ENCODE measurements at regions not wholly inside any gene's neighbourhood (a gene's known extent, or its start where the extent isn't known, plus 50 kb on each side); places are given as distances from the start of the nearest gene placed in this dataset.

GRCh38 chr11:81165164-81165563, 1568.5 kb downstream of the FAM181B start:
- Mint-ChIP-seq H3K4me3 (no peak overlapping the region), H3K4me1 (peaks cover 4% of the 10 kb centered on the region), H3K27ac (ENCODE audit: unreplicated experiment) (no peak overlapping the region), H3K9me3 (no peaks in the 10 kb centered on the region), H3K36me3 (ENCODE audit: low read depth) (no peaks in the 10 kb centered on the region), H3K27me3 (ENCODE audit: low read depth) (no peaks in the 10 kb centered on the region)
- peak; percentile 25 for TF ChIP-seq CTCF (conservative IDR thresholded peaks at IDR 0.05)
- DNase-seq (ENCODE audit: low read depth, low spot score), result no peak

GRCh38 chr11:81159900-81160299, 1573.8 kb downstream of the FAM181B start:
- Mint-ChIP-seq H3K4me1 (peaks cover 4% of the 10 kb centered on the region), H3K27ac (ENCODE audit: unreplicated experiment) (peak overlapping the region; percentile 27), H3K4me3 (no peak overlapping the region), H3K27me3 (ENCODE audit: low read depth) (no peaks in the 10 kb centered on the region), H3K9me3 (no peaks in the 10 kb centered on the region), H3K36me3 (ENCODE audit: low read depth) (no peaks in the 10 kb centered on the region)
- TF ChIP-seq CTCF (conservative IDR thresholded peaks at IDR 0.05), result no peak
- DNase-seq (ENCODE audit: low read depth, low spot score), result no peak

- Mint-ChIP-seq H3K36me3 (ENCODE audit: low read depth) (no peaks in the 10 kb centered on the region), H3K4me3 (no peak overlapping the region), H3K4me1 (no peaks in the 10 kb centered on the region), H3K9me3 (no peaks in the 10 kb centered on the region), H3K27ac (ENCODE audit: unreplicated experiment) (no peak overlapping the region), H3K27me3 (ENCODE audit: low read depth) (no peaks in the 10 kb centered on the region)
- TF ChIP-seq CTCF (conservative IDR thresholded peaks at IDR 0.05), result no peak
- DNase-seq (ENCODE audit: low read depth, low spot score), result no peak
These were observed 1598.1 kb downstream of the FAM181B start for GRCh38 chr11:81135570-81135969.

GRCh38 chr11:81129618-81130017, 1604.0 kb downstream of the FAM181B start:
- no peaks in the 10 kb centered on the region for H3K27me3 Mint-ChIP-seq (ENCODE audit: low read depth)
- no peak overlapping the region for H3K4me3 Mint-ChIP-seq
- H3K36me3 Mint-ChIP-seq (ENCODE audit: low read depth), result no peaks in the 10 kb centered on the region
- DNase-seq (ENCODE audit: low read depth, low spot score), result no peak
- no peaks in the 10 kb centered on the region for H3K9me3 Mint-ChIP-seq
- TF ChIP-seq CTCF (conservative IDR thresholded peaks at IDR 0.05), result no peak
- no peaks in the 10 kb centered on the region for H3K4me1 Mint-ChIP-seq
- no peak overlapping the region for H3K27ac Mint-ChIP-seq (ENCODE audit: unreplicated experiment)

- no peak overlapping the region for H3K27ac Mint-ChIP-seq (ENCODE audit: unreplicated experiment)
- no peak for TF ChIP-seq CTCF (conservative IDR thresholded peaks at IDR 0.05)
- DNase-seq (ENCODE audit: low read depth, low spot score), result no peak
- H3K36me3 Mint-ChIP-seq (ENCODE audit: low read depth), result no peaks in the 10 kb centered on the region
- H3K4me1 Mint-ChIP-seq, result no peaks in the 10 kb centered on the region
- H3K9me3 Mint-ChIP-seq, result no peaks in the 10 kb centered on the region
- no peak overlapping the region for H3K4me3 Mint-ChIP-seq
- no peaks in the 10 kb centered on the region for H3K27me3 Mint-ChIP-seq (ENCODE audit: low read depth)
These were observed 1620.9 kb downstream of the FAM181B start for GRCh38 chr11:81112718-81113117.

GRCh38 chr11:81104051-81104450, 1629.6 kb downstream of the FAM181B start:
- Mint-ChIP-seq H3K4me3 (no peak overlapping the region), H3K27me3 (ENCODE audit: low read depth) (no peaks in the 10 kb centered on the region), H3K9me3 (no peaks in the 10 kb centered on the region), H3K27ac (ENCODE audit: unreplicated experiment) (no peak overlapping the region), H3K36me3 (ENCODE audit: low read depth) (no peaks in the 10 kb centered on the region), H3K4me1 (no peaks in the 10 kb centered on the region)
- no peak for DNase-seq (ENCODE audit: low read depth, low spot score)
- TF ChIP-seq CTCF (conservative IDR thresholded peaks at IDR 0.05), result no peak

All from neural crest cell (in vitro differentiated cells).